ENCODE measurements at regions not wholly inside any gene's neighbourhood (a gene's known extent, or its start where the extent isn't known, plus 50 kb on each side); places are given as distances from the start of the nearest gene placed in this dataset.

DNA sequence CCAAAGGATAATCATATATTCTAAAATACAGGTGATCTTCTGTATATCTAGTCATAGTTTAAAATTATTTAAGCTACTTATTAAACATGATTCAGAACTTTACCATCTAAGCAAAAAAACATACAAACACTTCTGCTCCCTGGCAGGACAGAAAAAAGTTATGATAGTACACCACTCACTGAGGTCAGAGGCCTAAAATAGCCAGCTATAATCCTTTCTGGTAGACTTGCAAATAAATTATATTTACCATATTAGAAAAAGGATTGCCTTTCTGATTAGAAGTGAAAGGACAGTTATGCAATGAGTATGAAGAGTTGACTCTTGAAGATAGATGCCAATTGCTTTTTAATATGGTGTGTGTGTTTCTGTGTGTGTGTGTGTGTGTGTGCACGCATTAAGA, 207.4 kb downstream of the BMP2 start:
- DNase-seq = no peak
- no peaks in the 10 kb centered on the region for H3K4me1 Mint-ChIP-seq
- Histone ChIP-seq H3K4me1 (ENCODE audit: insufficient read depth, low read length) (no peaks in the 10 kb centered on the region), H3K4me3 (ENCODE audit: low read length) (no peak overlapping the region), H3K27me3 (ENCODE audit: insufficient read depth, low read length, poor library complexity, severe bottlenecking) (no peaks in the 10 kb centered on the region), H3K36me3 (ENCODE audit: insufficient read depth, low read length) (no peaks in the 10 kb centered on the region), H3K27ac (ENCODE audit: low read depth, low read length) (no peak overlapping the region), H3K9me3 (ENCODE audit: low read length) (no peaks in the 10 kb centered on the region)
- H3K27ac Mint-ChIP-seq = no peak overlapping the region
- ChIA-PET CTCF (no interaction called here), POLR2A (no interaction called here)
- H3K4me3 Mint-ChIP-seq = no peak overlapping the region
- H3K36me3 Mint-ChIP-seq = no peaks in the 10 kb centered on the region
- H3K27me3 Mint-ChIP-seq = no peaks in the 10 kb centered on the region
- H3K9me3 Mint-ChIP-seq = peaks cover 2 to 24% (median 6%) of the 10 kb centered on the region in 5 donors

DNA sequence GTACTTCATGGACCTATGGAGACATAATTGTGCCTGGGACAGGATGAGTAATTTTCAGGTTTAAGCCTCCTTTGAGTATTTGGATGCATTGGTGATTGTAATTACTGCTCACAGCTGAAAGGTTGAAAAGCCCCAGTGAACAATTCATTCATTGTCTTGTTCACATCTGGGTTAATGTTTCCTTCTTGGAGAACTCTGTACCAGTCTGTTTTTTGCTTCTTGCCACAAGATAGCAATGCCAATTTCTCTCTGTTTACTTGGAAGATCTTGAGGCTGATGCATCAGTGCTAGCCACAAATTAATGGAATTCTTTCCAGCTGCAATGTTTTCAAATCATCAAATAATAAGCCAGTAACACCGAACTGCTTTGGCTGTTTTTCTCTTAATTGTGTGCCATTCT, 207.8 kb downstream of the BMP2 start:
- no peaks in the 10 kb centered on the region for H3K36me3 ChIP-seq (ENCODE audit: insufficient read depth, low read length)
- H3K27me3 Mint-ChIP-seq = no peaks in the 10 kb centered on the region
- DNase-seq = no peak
- ChIA-PET CTCF (no interaction called here), POLR2A (no interaction called here)
- no peaks in the 10 kb centered on the region for H3K4me1 Mint-ChIP-seq
- no peak overlapping the region for H3K27ac ChIP-seq (ENCODE audit: low read depth, low read length)
- H3K9me3 ChIP-seq (ENCODE audit: low read length) = no peaks in the 10 kb centered on the region
- H3K27ac Mint-ChIP-seq = no peak overlapping the region
- H3K4me3 ChIP-seq (ENCODE audit: low read length) = no peak overlapping the region
- H3K27me3 ChIP-seq (ENCODE audit: insufficient read depth, low read length, poor library complexity, severe bottlenecking) = no peaks in the 10 kb centered on the region
- H3K9me3 Mint-ChIP-seq = peaks cover 2 to 24% (median 6%) of the 10 kb centered on the region in 5 donors
- H3K4me1 ChIP-seq (ENCODE audit: insufficient read depth, low read length) = no peaks in the 10 kb centered on the region
- no peaks in the 10 kb centered on the region for H3K36me3 Mint-ChIP-seq
- no peak overlapping the region for H3K4me3 Mint-ChIP-seq

DNA sequence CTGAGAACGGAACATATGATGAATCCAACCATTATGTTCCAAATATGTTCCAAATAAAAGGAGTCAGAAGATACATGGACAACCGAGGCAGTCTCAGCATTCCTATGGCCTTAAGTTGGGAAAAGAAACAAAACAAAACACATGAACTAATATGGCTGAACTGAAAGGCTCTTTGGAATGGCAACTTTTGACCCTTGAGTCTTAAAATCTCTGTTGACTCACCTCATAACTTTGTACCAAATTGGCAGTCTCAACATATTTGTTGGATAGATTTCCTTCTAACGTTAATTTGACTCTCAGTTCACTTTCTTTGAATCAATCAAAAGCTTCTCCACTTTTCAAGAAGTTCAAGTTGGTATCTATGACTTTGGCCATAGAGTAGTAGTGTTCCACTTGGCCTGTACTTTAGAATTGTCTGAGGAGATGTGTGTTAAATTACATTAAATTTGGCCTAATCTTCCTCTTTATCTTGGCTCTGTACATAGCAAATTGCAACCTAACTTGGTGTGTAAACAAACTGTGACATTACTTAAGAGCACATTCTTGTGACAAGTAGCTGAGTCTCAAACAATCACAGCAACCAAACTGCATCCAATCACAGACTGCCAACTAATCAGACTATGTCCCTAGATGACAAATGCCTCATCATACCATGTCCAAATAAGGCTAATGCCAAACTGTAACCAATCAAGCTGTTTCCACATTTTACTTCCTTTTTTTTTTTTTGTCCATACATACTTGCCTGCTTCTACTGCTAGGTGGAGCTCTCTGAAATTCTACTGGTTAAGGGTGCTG, 208.8 kb downstream of the BMP2 start:
- no peak overlapping the region for H3K4me3 ChIP-seq (ENCODE audit: low read length)
- H3K4me3 Mint-ChIP-seq = no peak overlapping the region
- ChIA-PET CTCF (no interaction called here), POLR2A (no interaction called here)
- H3K9me3 ChIP-seq (ENCODE audit: low read length) = no peaks in the 10 kb centered on the region
- DNase-seq = no peak
- H3K36me3 Mint-ChIP-seq = no peaks in the 10 kb centered on the region
- H3K27ac Mint-ChIP-seq = no peak overlapping the region
- H3K4me1 ChIP-seq (ENCODE audit: insufficient read depth, low read length) = no peaks in the 10 kb centered on the region
- H3K27me3 ChIP-seq (ENCODE audit: insufficient read depth, low read length, poor library complexity, severe bottlenecking) = no peaks in the 10 kb centered on the region
- H3K36me3 ChIP-seq (ENCODE audit: insufficient read depth, low read length) = no peaks in the 10 kb centered on the region
- peaks cover 2 to 24% (median 6%) of the 10 kb centered on the region in 5 donors for H3K9me3 Mint-ChIP-seq
- no peaks in the 10 kb centered on the region for H3K4me1 Mint-ChIP-seq
- no peaks in the 10 kb centered on the region for H3K27me3 Mint-ChIP-seq
- no peak overlapping the region for H3K27ac ChIP-seq (ENCODE audit: low read depth, low read length)

DNA sequence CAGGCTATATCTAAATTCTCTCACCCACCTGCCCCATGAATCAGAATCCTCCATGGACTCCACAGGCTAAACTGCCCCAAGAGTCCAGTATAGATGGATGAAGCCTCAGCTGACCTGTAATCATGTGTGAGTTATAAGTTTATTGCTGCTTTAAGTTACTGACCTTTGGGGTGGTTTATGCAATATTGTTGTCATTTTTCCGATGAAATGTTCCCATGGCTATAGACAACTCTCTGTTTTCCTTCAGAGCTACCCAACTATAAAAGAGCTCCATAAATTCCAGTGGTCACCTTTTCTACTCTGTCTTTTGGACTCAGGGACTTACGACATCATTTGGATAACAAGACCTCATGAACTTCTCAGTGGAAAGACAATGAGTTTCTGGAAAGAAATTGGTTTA, 212.1 kb downstream of the BMP2 start:
- POLR2A ChIA-PET = no interaction called here
- Histone ChIP-seq H3K4me3 (ENCODE audit: low read length) (no peak overlapping the region), H3K9me3 (ENCODE audit: low read length) (no peaks in the 10 kb centered on the region), H3K36me3 (ENCODE audit: insufficient read depth, low read length) (no peaks in the 10 kb centered on the region), H3K27ac (ENCODE audit: low read depth, low read length) (no peak overlapping the region), H3K27me3 (ENCODE audit: insufficient read depth, low read length, poor library complexity, severe bottlenecking) (no peaks in the 10 kb centered on the region), H3K4me1 (ENCODE audit: insufficient read depth, low read length) (no peaks in the 10 kb centered on the region)
- peaks cover 6 to 22% (median 10%) of the 10 kb centered on the region in 5 donors for H3K9me3 Mint-ChIP-seq
- CTCF ChIA-PET = no interaction called here
- DNase-seq = no peak
- no peak overlapping the region for H3K27ac Mint-ChIP-seq
- no peaks in the 10 kb centered on the region for H3K36me3 Mint-ChIP-seq
- H3K27me3 Mint-ChIP-seq = no peaks in the 10 kb centered on the region
- no peak overlapping the region for H3K4me3 Mint-ChIP-seq
- H3K4me1 Mint-ChIP-seq = no peaks in the 10 kb centered on the region

DNA sequence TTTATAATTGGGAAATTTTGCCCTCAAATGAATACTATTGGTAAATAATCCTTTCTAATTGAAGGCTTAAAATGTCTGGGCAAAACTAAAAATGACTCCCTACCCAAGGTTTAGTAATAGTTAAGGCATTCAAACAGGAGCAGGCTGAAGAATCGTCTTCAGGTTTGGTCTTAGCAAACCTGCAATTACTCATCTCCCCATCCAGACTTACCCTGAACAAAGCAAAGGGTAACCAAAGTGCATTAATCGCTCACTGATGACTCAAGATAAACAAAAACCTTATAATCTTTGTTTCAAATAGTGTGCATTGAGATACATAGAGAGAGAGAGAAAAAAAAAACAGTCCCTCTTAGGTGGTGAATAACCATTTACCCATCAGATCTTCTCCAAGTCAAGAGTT, 225.5 kb downstream of the BMP2 start:
- no peak overlapping the region for H3K27ac Mint-ChIP-seq
- Histone ChIP-seq H3K27ac (ENCODE audit: low read depth, low read length) (no peak overlapping the region), H3K27me3 (ENCODE audit: insufficient read depth, low read length, poor library complexity, severe bottlenecking) (no peaks in the 10 kb centered on the region), H3K4me1 (ENCODE audit: insufficient read depth, low read length) (no peaks in the 10 kb centered on the region), H3K4me3 (ENCODE audit: low read length) (no peak overlapping the region), H3K36me3 (ENCODE audit: insufficient read depth, low read length) (no peaks in the 10 kb centered on the region), H3K9me3 (ENCODE audit: low read length) (no peaks in the 10 kb centered on the region)
- H3K9me3 Mint-ChIP-seq = peaks cover 7 to 22% (median 13%) of the 10 kb centered on the region in 5 donors
- no peaks in the 10 kb centered on the region for H3K36me3 Mint-ChIP-seq
- no peaks in the 10 kb centered on the region for H3K27me3 Mint-ChIP-seq
- no peak overlapping the region for H3K4me3 Mint-ChIP-seq
- ChIA-PET POLR2A (no interaction called here), CTCF (no interaction called here)
- DNase-seq = no peak
- H3K4me1 Mint-ChIP-seq = no peaks in the 10 kb centered on the region

DNA sequence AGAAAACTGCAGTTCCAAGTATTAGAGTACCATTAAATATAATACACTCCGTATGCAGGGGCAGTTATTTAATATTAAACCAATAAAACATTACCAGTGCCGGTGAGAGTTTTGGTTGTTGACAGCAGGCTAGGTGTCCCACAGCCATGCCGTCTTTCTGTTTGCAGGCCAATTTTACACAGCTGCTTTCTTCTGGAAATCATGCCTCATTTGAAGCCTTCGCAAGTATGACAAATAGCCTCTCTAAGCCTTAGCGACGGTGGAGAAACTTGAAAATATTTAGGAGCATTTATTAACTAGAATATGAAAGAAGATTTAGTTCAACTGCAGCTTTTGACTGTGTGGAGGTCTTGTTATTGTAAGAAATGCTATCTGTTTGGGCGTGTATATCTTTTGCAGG, 226.0 kb downstream of the BMP2 start:
- H3K36me3 Mint-ChIP-seq = no peaks in the 10 kb centered on the region

DNA sequence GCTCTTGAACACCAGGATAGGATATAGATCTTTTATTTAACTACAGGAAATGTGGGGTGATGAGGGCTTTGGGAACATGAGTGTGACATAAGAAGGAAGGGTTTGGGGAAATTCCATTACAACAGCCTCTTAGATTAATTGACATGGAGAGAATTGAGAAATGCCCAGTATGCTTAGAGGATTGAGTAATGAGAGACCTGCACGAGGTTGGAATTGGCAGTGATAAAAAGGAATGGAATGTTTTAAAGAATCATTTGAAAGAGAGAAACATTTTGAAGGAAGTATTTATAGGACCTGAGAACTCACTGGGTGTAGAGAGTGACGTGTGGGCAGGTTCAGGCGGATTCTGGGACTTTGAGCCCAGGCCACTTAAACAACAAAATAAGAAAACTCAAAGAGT, 227.0 kb downstream of the BMP2 start:
- no peak overlapping the region for H3K4me3 Mint-ChIP-seq
- POLR2A ChIA-PET = no interaction called here
- H3K9me3 Mint-ChIP-seq = peaks cover 7 to 25% (median 13%) of the 10 kb centered on the region in 5 donors
- no peaks in the 10 kb centered on the region for H3K36me3 ChIP-seq (ENCODE audit: insufficient read depth, low read length)
- CTCF ChIA-PET = no interaction called here
- no peaks in the 10 kb centered on the region for H3K27me3 ChIP-seq (ENCODE audit: insufficient read depth, low read length, poor library complexity, severe bottlenecking)
- no peaks in the 10 kb centered on the region for H3K36me3 Mint-ChIP-seq
- H3K9me3 ChIP-seq (ENCODE audit: low read length) = no peaks in the 10 kb centered on the region
- no peaks in the 10 kb centered on the region for H3K4me1 Mint-ChIP-seq
- no peak overlapping the region for H3K4me3 ChIP-seq (ENCODE audit: low read length)
- DNase-seq = no peak
- H3K27ac Mint-ChIP-seq = no peak overlapping the region
- H3K27ac ChIP-seq (ENCODE audit: low read depth, low read length) = no peak overlapping the region
- H3K4me1 ChIP-seq (ENCODE audit: insufficient read depth, low read length) = no peaks in the 10 kb centered on the region
- H3K27me3 Mint-ChIP-seq = no peaks in the 10 kb centered on the region

More for the DNA sequence above, 226.0 kb downstream of the BMP2 start:
- Histone ChIP-seq H3K36me3 (ENCODE audit: insufficient read depth, low read length) (no peaks in the 10 kb centered on the region), H3K27me3 (ENCODE audit: insufficient read depth, low read length, poor library complexity, severe bottlenecking) (no peaks in the 10 kb centered on the region), H3K4me1 (ENCODE audit: insufficient read depth, low read length) (no peaks in the 10 kb centered on the region), H3K27ac (ENCODE audit: low read depth, low read length) (no peak overlapping the region), H3K9me3 (ENCODE audit: low read length) (no peaks in the 10 kb centered on the region), H3K4me3 (ENCODE audit: low read length) (no peak overlapping the region)
- Mint-ChIP-seq H3K9me3 (peaks cover 7 to 24% (median 13%) of the 10 kb centered on the region in 5 donors), H3K27ac (no peak overlapping the region), H3K27me3 (no peaks in the 10 kb centered on the region), H3K4me3 (no peak overlapping the region), H3K4me1 (no peaks in the 10 kb centered on the region)
- ChIA-PET CTCF (no interaction called here), POLR2A (no interaction called here)
- DNase-seq = no peak

DNA sequence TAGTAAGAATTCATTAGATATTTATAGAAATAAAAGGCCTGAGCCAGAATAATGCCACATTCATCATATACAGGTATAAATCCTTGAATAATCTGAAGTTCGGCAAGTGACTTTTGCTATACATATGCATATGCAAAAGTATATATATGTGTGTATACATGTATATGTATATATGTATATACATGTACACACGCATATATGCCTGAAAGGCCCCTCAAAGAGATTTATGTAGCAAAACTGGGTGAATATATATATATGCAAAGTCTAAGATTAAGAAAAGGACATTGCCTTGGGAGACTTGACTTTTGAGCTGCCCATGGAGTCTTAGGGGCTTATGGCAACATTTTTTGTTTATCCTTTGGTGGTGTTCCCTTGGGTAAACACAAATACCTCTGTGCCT, 231.4 kb downstream of the BMP2 start:
- H3K36me3 Mint-ChIP-seq = no peaks in the 10 kb centered on the region
- Histone ChIP-seq H3K27me3 (ENCODE audit: insufficient read depth, low read length, poor library complexity, severe bottlenecking) (no peaks in the 10 kb centered on the region), H3K27ac (ENCODE audit: low read depth, low read length) (no peak overlapping the region), H3K9me3 (ENCODE audit: low read length) (no peaks in the 10 kb centered on the region), H3K4me1 (ENCODE audit: insufficient read depth, low read length) (no peaks in the 10 kb centered on the region), H3K36me3 (ENCODE audit: insufficient read depth, low read length) (no peaks in the 10 kb centered on the region), H3K4me3 (ENCODE audit: low read length) (no peak overlapping the region)
- H3K27me3 Mint-ChIP-seq = no peaks in the 10 kb centered on the region
- no peak overlapping the region for H3K27ac Mint-ChIP-seq
- H3K9me3 Mint-ChIP-seq = peaks cover 7 to 30% (median 18%) of the 10 kb centered on the region in 5 donors
- no peaks in the 10 kb centered on the region for H3K4me1 Mint-ChIP-seq
- CTCF ChIA-PET = no interaction called here
- POLR2A ChIA-PET = no interaction called here
- DNase-seq = no peak
- no peak overlapping the region for H3K4me3 Mint-ChIP-seq
